ENCODE measurements at regions not wholly inside any gene's neighbourhood (a gene's known extent, or its start where the extent isn't known, plus 50 kb on each side); places are given as distances from the start of the nearest gene placed in this dataset.
A peak's percentile ranks its signal among the peaks of the same experiment; 100 is the strongest.

GRCh38 chr17:73998653-73999645, 204.5 kb upstream of the RPL38 start:
- Histone ChIP-seq H3K4me1 (ENCODE audit: control insufficient read depth in 1 of 2, insufficient read depth in 2 of 2, low read length in 2 of 2) (no peaks in the 10 kb centered on the region), H3K4me3 (replicated peaks in 1 of 2; ENCODE audit: low read depth in 1 of 2, low read length in 2 of 2) (no peak overlapping the region), H3K27me3 (ENCODE audit: insufficient read depth, low read length) (peaks cover 12% of the 10 kb centered on the region; the same call in 1 of the 2 replicates), H3K9me3 (ENCODE audit: control insufficient read depth in 1 of 2, insufficient read depth in 1 of 2, low read depth in 1 of 2, low read length in 2 of 2) (no peaks in the 10 kb centered on the region), H3K36me3 (ENCODE audit: control insufficient read depth in 1 of 2, insufficient read depth in 2 of 2, low read length in 2 of 2) (no peaks in the 10 kb centered on the region), H3K27ac (ENCODE audit: low read depth, low read length) (no peak overlapping the region), H3K9ac (ENCODE audit: low read length) (no peak overlapping the region), H4K20me1 (ENCODE audit: insufficient read depth) (no peaks in the 10 kb centered on the region), H3K9me2 (ENCODE audit: insufficient read depth) (no peaks in the 10 kb centered on the region), H2AFZ (ENCODE audit: low read depth, low read length, poor library complexity, severe bottlenecking) (no peak overlapping the region), H3K4me2 (ENCODE audit: low read length) (no peak overlapping the region), H3K79me2 (ENCODE audit: insufficient read depth, low read length) (no peaks in the 10 kb centered on the region)
- ChIA-PET POLR2A (no interaction called here), RAD21 (ENCODE audit: low non-redundant PET in 1 of 2, low total read pairs in 2 of 2, uncharacterized antibody in 2 of 2, unreplicated experiment in 2 of 2) (no interaction called here), CTCF (interaction anchor here (0.6 to 2.0 kb wide), 13 partner anchors 10 to 569 kb away, joined by 3 to 10 read pairs (median 5); no protein-coding TSS in a partner anchor)
- TF ChIP-seq RAD21 (IDR thresholded peaks at IDR 0.05; ENCODE audit: low read depth): peak; percentile 70
- peak; percentile 49 to 99 (median 93) for TF ChIP-seq CTCF (IDR thresholded peaks at IDR 0.05 in 2 of 3, conservative IDR thresholded peaks at IDR 0.05 in 1 of 3; ENCODE audit: borderline replicate concordance in 1 of 3, insufficient read depth in 1 of 3, low read depth in 2 of 3, low read length in 2 of 3)
- no peak for TF ChIP-seq TCF7L2 (IDR thresholded peaks at IDR 0.05; ENCODE audit: borderline replicate concordance, extremely low read depth, insufficient read depth, insufficient read length)
- ATAC-seq: peak; percentile 99
- BruUV-seq (replicated peaks): no TSS peak
- DNase-seq (ENCODE audit: low read depth, low spot score): peak; percentile 35
- intact Hi-C loops (cut with micrococcal nuclease): loop anchor here (1.0 to 10.0 kb wide), 4 partner anchors 177 to 570 kb away; no protein-coding TSS in a partner anchor

DNA sequence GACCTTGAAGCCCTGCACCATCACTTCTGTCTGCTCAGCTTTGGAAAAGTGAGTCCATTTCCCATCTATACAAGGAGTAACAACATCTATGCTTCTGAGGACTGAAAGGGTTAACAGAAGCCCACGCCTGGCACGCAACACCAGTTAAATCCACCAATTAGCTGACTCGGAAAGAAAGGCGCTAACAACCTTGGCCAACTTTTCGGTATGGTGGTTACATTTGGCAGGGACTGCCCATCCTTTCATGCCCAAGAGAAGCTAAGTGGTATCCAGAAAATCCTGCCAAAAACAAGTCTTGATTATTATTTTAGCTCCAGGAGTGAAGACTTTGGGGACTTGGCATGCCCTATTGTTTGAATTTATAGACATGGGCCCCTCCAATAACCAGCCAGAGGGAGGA, 202.3 kb upstream of the RPL38 start:
- Histone ChIP-seq H3K9me3 (ENCODE audit: control insufficient read depth in 1 of 2, insufficient read depth in 1 of 2, low read depth in 1 of 2, low read length in 2 of 2) (no peaks in the 10 kb centered on the region), H4K20me1 (ENCODE audit: insufficient read depth) (no peaks in the 10 kb centered on the region), H2AFZ (ENCODE audit: low read depth, low read length, poor library complexity, severe bottlenecking) (no peak overlapping the region), H3K9ac (ENCODE audit: low read length) (no peak overlapping the region), H3K79me2 (ENCODE audit: insufficient read depth, low read length) (no peaks in the 10 kb centered on the region), H3K9me2 (ENCODE audit: insufficient read depth) (no peaks in the 10 kb centered on the region), H3K27me3 (ENCODE audit: insufficient read depth, low read length) (peaks cover 33% of the 10 kb centered on the region; the same call in 1 of the 2 replicates), H3K36me3 (ENCODE audit: control insufficient read depth in 1 of 2, insufficient read depth in 2 of 2, low read length in 2 of 2) (no peaks in the 10 kb centered on the region), H3K27ac (ENCODE audit: low read depth, low read length) (no peak overlapping the region), H3K4me2 (ENCODE audit: low read length) (no peak overlapping the region), H3K4me1 (ENCODE audit: control insufficient read depth in 1 of 2, insufficient read depth in 2 of 2, low read length in 2 of 2) (no peaks in the 10 kb centered on the region), H3K4me3 (replicated peaks in 1 of 2; ENCODE audit: low read depth in 1 of 2, low read length in 2 of 2) (no peak overlapping the region)
- no TSS peak for BruUV-seq (replicated peaks)
- intact Hi-C loops (cut with micrococcal nuclease): no loop called here
- RAD21 ChIA-PET (ENCODE audit: low non-redundant PET in 1 of 2, low total read pairs in 2 of 2, uncharacterized antibody in 2 of 2, unreplicated experiment in 2 of 2): no interaction called here
- no peak for DNase-seq (ENCODE audit: low read depth, low spot score)
- POLR2A ChIA-PET: no interaction called here
- ATAC-seq: no peak
- CTCF ChIA-PET: no interaction called here
- TF ChIP-seq EGR1 (IDR thresholded peaks at IDR 0.05; ENCODE audit: low read depth) (no peak), EZH2phosphoT487 (IDR thresholded peaks at IDR 0.05; ENCODE audit: borderline replicate concordance) (no peak), SIN3A (IDR thresholded peaks at IDR 0.05; ENCODE audit: low read depth) (no peak), POLR2AphosphoS5 (IDR thresholded peaks at IDR 0.05; ENCODE audit: low read depth, low read length) (no peak)
- TF ChIP-seq, protein P1, sequence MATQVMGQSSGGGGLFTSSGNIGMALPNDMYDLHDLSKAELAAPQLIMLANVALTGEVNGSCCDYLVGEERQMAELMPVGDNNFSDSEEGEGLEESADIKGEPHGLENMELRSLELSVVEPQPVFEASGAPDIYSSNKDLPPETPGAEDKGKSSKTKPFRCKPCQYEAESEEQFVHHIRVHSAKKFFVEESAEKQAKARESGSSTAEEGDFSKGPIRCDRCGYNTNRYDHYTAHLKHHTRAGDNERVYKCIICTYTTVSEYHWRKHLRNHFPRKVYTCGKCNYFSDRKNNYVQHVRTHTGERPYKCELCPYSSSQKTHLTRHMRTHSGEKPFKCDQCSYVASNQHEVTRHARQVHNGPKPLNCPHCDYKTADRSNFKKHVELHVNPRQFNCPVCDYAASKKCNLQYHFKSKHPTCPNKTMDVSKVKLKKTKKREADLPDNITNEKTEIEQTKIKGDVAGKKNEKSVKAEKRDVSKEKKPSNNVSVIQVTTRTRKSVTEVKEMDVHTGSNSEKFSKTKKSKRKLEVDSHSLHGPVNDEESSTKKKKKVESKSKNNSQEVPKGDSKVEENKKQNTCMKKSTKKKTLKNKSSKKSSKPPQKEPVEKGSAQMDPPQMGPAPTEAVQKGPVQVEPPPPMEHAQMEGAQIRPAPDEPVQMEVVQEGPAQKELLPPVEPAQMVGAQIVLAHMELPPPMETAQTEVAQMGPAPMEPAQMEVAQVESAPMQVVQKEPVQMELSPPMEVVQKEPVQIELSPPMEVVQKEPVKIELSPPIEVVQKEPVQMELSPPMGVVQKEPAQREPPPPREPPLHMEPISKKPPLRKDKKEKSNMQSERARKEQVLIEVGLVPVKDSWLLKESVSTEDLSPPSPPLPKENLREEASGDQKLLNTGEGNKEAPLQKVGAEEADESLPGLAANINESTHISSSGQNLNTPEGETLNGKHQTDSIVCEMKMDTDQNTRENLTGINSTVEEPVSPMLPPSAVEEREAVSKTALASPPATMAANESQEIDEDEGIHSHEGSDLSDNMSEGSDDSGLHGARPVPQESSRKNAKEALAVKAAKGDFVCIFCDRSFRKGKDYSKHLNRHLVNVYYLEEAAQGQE (IDR thresholded peaks at IDR 0.05; ENCODE audit: low read depth): no peak
- TF ChIP-seq, protein P2, sequence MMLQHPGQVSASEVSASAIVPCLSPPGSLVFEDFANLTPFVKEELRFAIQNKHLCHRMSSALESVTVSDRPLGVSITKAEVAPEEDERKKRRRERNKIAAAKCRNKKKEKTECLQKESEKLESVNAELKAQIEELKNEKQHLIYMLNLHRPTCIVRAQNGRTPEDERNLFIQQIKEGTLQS (IDR thresholded peaks at IDR 0.05): no peak

Data from HCT116 (cell line).